Natural killer cell (primary cell): ENCODE measurements at regions not wholly inside any gene's neighbourhood (a gene's known extent, or its start where the extent isn't known, plus 50 kb on each side); places are given as distances from the start of the nearest gene placed in this dataset.

ENCODE experiments used
- ATAC-seq, 3 donors: fragments of 150-1000 bp in 2 of 3; fragments of 200-7000 bp in 1 of 3; cut with Tn5 transposase; 1 replicate in 1 of 3; 2 replicates in 2 of 3; pipeline ENCODE4 v1.10.0; 2021; ENCODE audit warnings: mild to moderate bottlenecking in 2 of 3, moderate library complexity in 2 of 3
- DNase-seq, 2 donors: peaks; one replicate each; pipeline versions ENCODE4 v3.0.0 to v3.0.0-alpha.2; 2013 to 2021; ENCODE audit warnings: mixed read lengths in 1 of 2
- H3K27ac ChIP-seq: one replicate; pipeline ENCODE4 v1.5.1; 2013; ENCODE audit warnings: mild to moderate bottlenecking, low read length
- H3K27me3 ChIP-seq: one replicate; pipeline ENCODE4 v1.6.1; 2013; ENCODE audit warnings: low read length; ENCODE audit not compliant: control insufficient read depth, insufficient read depth
- H3K36me3 ChIP-seq: one replicate; pipeline ENCODE4 v1.6.1; 2013; ENCODE audit warnings: low read length; ENCODE audit not compliant: control insufficient read depth, insufficient read depth
- H3K4me1 ChIP-seq: one replicate; pipeline ENCODE4 v1.6.1; 2013; ENCODE audit warnings: low read length; ENCODE audit not compliant: control insufficient read depth, insufficient read depth
- H3K4me3 ChIP-seq: one replicate; pipeline ENCODE4 v1.5.1; 2013; ENCODE audit warnings: low read length
- H3K9me3 ChIP-seq: one replicate; pipeline ENCODE4 v1.6.1; 2013; ENCODE audit warnings: low read length; ENCODE audit not compliant: control insufficient read depth, insufficient read depth
- H3K27ac Mint-ChIP-seq, 2 donors: one replicate each; pipeline ENCODE4 v1.8.0; 2022; ENCODE audit warnings: mild to moderate bottlenecking in 2 of 2, mixed read lengths in 2 of 2, moderate library complexity in 1 of 2
- H3K27me3 Mint-ChIP-seq, 2 donors: one replicate each; pipeline ENCODE4 v1.8.0; 2022; ENCODE audit warnings: low read depth in 2 of 2, mixed read lengths in 2 of 2
- H3K36me3 Mint-ChIP-seq: one replicate; pipeline ENCODE4 v1.8.0; 2022; ENCODE audit warnings: mixed read lengths
- H3K4me1 Mint-ChIP-seq, 2 donors: one replicate each; pipeline ENCODE4 v1.8.0; 2022; ENCODE audit warnings: mixed read lengths in 2 of 2
- H3K4me3 Mint-ChIP-seq: one replicate; pipeline ENCODE4 v1.8.0; 2022; ENCODE audit warnings: mild to moderate bottlenecking, moderate library complexity, mixed read lengths
- H3K9me3 Mint-ChIP-seq, 2 donors: one replicate each; pipeline ENCODE4 v1.8.0; 2022; ENCODE audit warnings: mixed read lengths in 2 of 2
- WGBS: methylation state at CpG from one replicate; pipeline ENCODE4 v1.1.7; 2013; ENCODE audit warnings: missing lambda C conversion rate; ENCODE audit not compliant: insufficient coverage; 5-methylcytosine and 5-hydroxymethylcytosine counted together
- intact Hi-C: fragments of 100-400 bp; cut with micrococcal nuclease; formaldehyde crosslinking; loops from one replicate; pipeline ENCODE4 v1.14.2; 2022
- TF ChIP-seq, protein P1 (sequence below): fragments of 200-600 bp; IDR thresholded peaks from one replicate; pipeline ENCODE4 v1.8.0; 2022; ENCODE audit warnings: antibody characterized with exemption

DNA sequence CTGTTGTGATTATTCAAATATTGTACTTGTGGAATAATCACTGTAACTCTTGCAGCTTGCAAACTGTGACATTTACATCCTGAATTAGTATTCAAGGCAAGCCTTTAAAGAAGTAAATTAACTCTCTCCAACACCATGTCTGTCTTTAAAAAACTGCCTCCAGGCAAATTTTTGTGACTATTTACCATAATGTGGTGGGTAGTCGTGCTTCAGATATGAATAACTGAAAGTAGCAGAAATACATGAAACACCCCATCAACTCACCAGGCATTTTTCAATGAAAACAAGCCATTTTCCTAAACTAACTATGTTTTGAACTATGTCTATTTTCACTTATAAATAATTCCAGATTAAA lies 217.4 kb upstream of the PSMD7 start:
- Histone ChIP-seq H3K4me3 (no peak overlapping the region), H3K4me1 (no peaks in the 10 kb centered on the region), H3K27me3 (no peaks in the 10 kb centered on the region), H3K27ac (no peak overlapping the region), H3K9me3 (no peaks in the 10 kb centered on the region), H3K36me3 (no peaks in the 10 kb centered on the region)
- Mint-ChIP-seq H3K4me3 (no peak overlapping the region), H3K36me3 (no peaks in the 10 kb centered on the region), H3K4me1 (no peaks in the 10 kb centered on the region), H3K27me3 (peaks cover 0 to 2% of the 10 kb centered on the region in 2 donors), H3K9me3 (peaks cover 3 to 8% of the 10 kb centered on the region in 2 donors), H3K27ac (no peak overlapping the region)
- ATAC-seq (no peak), DNase-seq (no peak)
- WGBS, result no CpG with 5 or more reads among the region's 1 CpG
- intact Hi-C loops, result no loop called here
- TF ChIP-seq, protein P1, sequence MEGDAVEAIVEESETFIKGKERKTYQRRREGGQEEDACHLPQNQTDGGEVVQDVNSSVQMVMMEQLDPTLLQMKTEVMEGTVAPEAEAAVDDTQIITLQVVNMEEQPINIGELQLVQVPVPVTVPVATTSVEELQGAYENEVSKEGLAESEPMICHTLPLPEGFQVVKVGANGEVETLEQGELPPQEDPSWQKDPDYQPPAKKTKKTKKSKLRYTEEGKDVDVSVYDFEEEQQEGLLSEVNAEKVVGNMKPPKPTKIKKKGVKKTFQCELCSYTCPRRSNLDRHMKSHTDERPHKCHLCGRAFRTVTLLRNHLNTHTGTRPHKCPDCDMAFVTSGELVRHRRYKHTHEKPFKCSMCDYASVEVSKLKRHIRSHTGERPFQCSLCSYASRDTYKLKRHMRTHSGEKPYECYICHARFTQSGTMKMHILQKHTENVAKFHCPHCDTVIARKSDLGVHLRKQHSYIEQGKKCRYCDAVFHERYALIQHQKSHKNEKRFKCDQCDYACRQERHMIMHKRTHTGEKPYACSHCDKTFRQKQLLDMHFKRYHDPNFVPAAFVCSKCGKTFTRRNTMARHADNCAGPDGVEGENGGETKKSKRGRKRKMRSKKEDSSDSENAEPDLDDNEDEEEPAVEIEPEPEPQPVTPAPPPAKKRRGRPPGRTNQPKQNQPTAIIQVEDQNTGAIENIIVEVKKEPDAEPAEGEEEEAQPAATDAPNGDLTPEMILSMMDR, result no peak

DNA sequence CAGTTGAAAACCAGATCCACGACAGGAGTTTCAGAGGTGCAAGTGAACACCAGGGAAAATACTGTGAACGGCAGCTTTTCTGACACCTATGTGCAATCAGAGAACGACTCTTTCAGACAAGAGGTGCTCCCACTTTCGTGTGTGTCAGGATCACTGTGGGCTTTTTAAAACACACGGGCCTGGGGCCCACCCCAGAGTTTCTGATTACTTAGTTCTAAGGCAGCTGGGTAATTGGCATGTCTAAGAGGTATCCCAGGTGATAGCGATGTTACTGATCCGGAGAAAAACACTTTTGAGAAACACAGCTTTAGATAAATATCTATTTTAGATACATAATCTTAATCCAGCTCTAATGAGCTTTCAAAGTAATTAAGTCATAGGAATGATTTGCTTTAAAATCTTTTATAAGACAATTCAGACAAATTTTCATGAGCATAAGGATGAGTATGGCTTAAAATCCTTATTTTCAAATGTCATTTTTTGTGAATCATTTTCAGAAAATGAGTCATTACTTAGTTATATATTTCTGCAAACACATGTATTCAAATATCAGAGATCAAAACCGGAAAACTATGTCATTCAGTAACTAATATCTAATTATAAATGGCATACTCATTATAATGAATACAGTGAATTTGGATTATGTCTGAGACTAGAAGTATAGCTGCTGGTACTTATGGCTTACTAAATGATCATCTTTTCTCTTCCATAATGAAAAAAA lies 217.9 kb upstream of the PSMD7 start:
- Histone ChIP-seq H3K36me3 (no peaks in the 10 kb centered on the region), H3K4me3 (no peak overlapping the region), H3K4me1 (no peaks in the 10 kb centered on the region), H3K27me3 (no peaks in the 10 kb centered on the region), H3K9me3 (no peaks in the 10 kb centered on the region), H3K27ac (no peak overlapping the region)
- no peaks in the 10 kb centered on the region for H3K36me3 Mint-ChIP-seq
- ATAC-seq (no peak), DNase-seq (no peak)
- TF ChIP-seq, protein P1, result no peak
- intact Hi-C loops, result no loop called here
- 86% methylated on average over 6 of the region's 8 CpGs for WGBS
- H3K27me3 Mint-ChIP-seq, result peaks cover 0 to 2% of the 10 kb centered on the region in 2 donors
- H3K27ac Mint-ChIP-seq, result no peak overlapping the region
- H3K4me1 Mint-ChIP-seq, result no peaks in the 10 kb centered on the region
- no peak overlapping the region for H3K4me3 Mint-ChIP-seq
- H3K9me3 Mint-ChIP-seq, result peaks cover 3 to 10% of the 10 kb centered on the region in 2 donors

DNA sequence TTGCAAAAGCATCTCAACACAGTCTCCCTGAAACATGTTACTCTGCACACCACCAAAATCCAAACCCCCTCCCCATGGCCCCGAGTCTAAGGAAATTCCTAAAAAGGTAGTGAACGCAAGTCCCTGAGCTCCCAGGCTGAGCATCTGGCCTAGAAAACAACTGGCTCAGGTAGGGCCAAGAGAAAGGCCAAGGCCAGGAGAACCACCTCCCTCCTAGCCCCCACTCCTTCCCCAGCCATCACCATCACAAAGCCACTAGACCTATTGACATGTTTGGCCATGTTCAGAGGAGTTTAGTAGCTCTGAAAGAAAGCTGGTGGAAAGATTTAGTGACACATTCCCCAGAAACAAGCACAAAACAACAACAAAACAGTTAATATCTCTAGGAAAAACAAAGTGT lies 220.0 kb upstream of the PSMD7 start:
- Histone ChIP-seq H3K36me3 (no peaks in the 10 kb centered on the region), H3K4me1 (no peaks in the 10 kb centered on the region), H3K9me3 (no peaks in the 10 kb centered on the region), H3K27me3 (no peaks in the 10 kb centered on the region), H3K4me3 (no peak overlapping the region), H3K27ac (no peak overlapping the region)
- intact Hi-C loops, result no loop called here
- 100% methylated on average over 2 of the region's 2 CpGs for WGBS
- TF ChIP-seq, protein P1, result no peak
- Mint-ChIP-seq H3K4me3 (no peak overlapping the region), H3K27me3 (no peaks in the 10 kb centered on the region), H3K4me1 (no peaks in the 10 kb centered on the region), H3K9me3 (peaks cover 3 to 10% of the 10 kb centered on the region in 2 donors), H3K27ac (no peak overlapping the region), H3K36me3 (no peaks in the 10 kb centered on the region)
- ATAC-seq (no peak), DNase-seq (no peak)

DNA sequence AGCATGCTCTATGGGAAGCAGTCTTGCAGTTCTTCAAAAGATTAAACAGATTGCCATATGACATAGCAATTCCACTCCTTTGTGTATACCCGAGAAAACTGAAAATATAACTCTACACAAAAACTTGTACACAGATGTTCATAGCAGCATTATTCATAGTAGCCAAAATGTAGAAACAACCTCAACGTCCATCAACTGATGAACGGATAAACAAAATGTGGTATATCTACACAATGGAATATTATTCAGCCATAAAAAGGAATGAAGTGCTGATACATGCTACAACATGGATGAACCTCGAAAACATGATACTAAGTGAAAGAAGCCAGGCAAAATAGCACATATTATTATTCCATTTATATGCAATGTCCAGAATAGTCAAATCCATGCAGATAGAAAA lies 221.2 kb upstream of the PSMD7 start:
- DNase-seq (no peak), ATAC-seq (no peak)
- WGBS, result 78% methylated on average over 3 of the region's 4 CpGs
- H3K27me3 ChIP-seq, result no peaks in the 10 kb centered on the region
- Mint-ChIP-seq H3K27me3 (no peaks in the 10 kb centered on the region), H3K27ac (no peak overlapping the region), H3K4me1 (no peaks in the 10 kb centered on the region), H3K4me3 (no peak overlapping the region), H3K9me3 (peaks cover 3 to 10% of the 10 kb centered on the region in 2 donors), H3K36me3 (no peaks in the 10 kb centered on the region)
- no peak overlapping the region for H3K27ac ChIP-seq
- TF ChIP-seq, protein P1, result no peak
- H3K4me1 ChIP-seq, result no peaks in the 10 kb centered on the region
- H3K9me3 ChIP-seq, result no peaks in the 10 kb centered on the region
- H3K36me3 ChIP-seq, result no peaks in the 10 kb centered on the region
- no peak overlapping the region for H3K4me3 ChIP-seq
- intact Hi-C loops, result no loop called here
